LNCaP clone FGC (cell line): ENCODE measurements at regions not wholly inside any gene's neighbourhood (a gene's known extent, or its start where the extent isn't known, plus 50 kb on each side); places are given as distances from the start of the nearest gene placed in this dataset.

ENCODE experiments used
- DNase-seq: peaks from one replicate; pipeline ENCODE4 v3.0.0-alpha.2; 2011; ENCODE audit warnings: low read depth
- H3K4me3 ChIP-seq: 2 replicates; pipeline ENCODE4 v1.5.1; 2011; ENCODE audit warnings: mild to moderate bottlenecking, low read depth, low read length, control low read depth
- TF ChIP-seq, protein P1 (sequence below): IDR thresholded peaks from 2 replicates; pipeline ENCODE4 v1.5.1; 2012; ENCODE audit warnings: mild to moderate bottlenecking; ENCODE audit not compliant: control insufficient read depth, insufficient read depth; ENCODE audit errors: extremely low read depth

DNA sequence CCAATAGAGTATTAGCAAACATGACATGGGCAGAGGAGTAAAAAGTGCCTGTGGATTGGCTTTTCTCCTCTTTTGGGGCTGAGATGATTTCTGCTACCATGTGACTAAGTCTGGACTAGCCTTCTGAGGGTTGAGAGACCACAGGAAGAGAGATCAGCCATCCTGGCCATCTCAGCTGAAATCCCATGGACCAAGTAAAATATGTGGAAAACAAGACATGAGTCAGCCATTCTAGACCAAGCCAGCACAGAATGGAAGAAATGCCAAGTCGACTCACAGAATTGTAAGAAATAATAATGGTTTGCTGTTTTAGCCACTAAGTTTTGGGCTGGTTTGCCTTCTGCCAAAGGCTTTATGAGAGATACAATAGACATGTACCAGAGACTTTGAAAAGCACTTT lies 377.8 kb downstream of the CHSY3 start:
- TF ChIP-seq, protein P1, sequence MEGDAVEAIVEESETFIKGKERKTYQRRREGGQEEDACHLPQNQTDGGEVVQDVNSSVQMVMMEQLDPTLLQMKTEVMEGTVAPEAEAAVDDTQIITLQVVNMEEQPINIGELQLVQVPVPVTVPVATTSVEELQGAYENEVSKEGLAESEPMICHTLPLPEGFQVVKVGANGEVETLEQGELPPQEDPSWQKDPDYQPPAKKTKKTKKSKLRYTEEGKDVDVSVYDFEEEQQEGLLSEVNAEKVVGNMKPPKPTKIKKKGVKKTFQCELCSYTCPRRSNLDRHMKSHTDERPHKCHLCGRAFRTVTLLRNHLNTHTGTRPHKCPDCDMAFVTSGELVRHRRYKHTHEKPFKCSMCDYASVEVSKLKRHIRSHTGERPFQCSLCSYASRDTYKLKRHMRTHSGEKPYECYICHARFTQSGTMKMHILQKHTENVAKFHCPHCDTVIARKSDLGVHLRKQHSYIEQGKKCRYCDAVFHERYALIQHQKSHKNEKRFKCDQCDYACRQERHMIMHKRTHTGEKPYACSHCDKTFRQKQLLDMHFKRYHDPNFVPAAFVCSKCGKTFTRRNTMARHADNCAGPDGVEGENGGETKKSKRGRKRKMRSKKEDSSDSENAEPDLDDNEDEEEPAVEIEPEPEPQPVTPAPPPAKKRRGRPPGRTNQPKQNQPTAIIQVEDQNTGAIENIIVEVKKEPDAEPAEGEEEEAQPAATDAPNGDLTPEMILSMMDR: no peak
- no peak overlapping the region for H3K4me3 ChIP-seq
- DNase-seq: no peak

- TF ChIP-seq, protein P1: no peak
- no peak for DNase-seq
- no peak overlapping the region for H3K4me3 ChIP-seq
Observed at GRCh38 chr5:130280528-130281217, 376.4 kb downstream of the CHSY3 start.

DNA sequence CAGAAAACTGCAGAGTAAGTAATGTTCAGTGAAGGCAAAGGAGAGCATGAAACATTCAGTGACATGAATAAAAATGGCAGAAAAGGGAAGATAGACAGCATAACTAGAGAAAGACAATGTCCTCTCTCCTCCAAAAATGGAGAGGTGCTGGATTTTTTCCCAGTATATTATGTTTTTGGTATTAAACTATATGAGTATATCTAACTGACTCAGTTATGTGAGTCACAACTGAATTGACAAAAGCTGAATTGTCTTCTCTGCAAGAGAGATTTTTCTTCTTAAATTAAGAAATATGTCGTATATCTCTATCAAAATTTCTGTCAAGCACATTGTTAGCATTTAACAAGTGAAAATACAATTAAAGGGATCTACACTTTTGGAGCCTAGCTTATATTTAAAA lies 375.1 kb downstream of the CHSY3 start:
- no peak for DNase-seq
- no peak overlapping the region for H3K4me3 ChIP-seq
- TF ChIP-seq, protein P1: no peak

DNA sequence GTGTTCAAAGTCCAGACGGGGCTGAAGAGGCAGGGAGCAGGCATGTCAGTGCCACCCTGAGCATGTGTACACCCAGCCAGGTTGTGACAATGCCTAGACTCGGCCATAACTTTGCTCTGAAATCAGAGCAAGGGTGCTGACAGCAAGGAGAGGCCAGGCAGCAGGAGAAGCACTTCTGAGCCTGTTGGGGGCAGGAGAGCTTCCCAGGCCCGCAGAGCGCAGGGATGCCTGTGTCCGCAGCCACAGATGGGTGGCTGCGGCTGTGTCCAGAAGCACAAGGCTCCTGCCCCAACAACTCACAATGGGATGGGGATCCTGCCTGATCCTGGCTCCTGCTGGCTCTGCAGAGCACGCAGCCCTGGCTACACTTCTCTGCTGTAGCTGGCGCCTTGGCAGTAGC lies 373.9 kb downstream of the CHSY3 start:
- DNase-seq: no peak
- no peak overlapping the region for H3K4me3 ChIP-seq
- TF ChIP-seq, protein P1: no peak

- TF ChIP-seq, protein P1: no peak
- H3K4me3 ChIP-seq: no peak overlapping the region
- DNase-seq: no peak
Observed at GRCh38 chr5:130277522-130277921, 373.3 kb downstream of the CHSY3 start.

DNA sequence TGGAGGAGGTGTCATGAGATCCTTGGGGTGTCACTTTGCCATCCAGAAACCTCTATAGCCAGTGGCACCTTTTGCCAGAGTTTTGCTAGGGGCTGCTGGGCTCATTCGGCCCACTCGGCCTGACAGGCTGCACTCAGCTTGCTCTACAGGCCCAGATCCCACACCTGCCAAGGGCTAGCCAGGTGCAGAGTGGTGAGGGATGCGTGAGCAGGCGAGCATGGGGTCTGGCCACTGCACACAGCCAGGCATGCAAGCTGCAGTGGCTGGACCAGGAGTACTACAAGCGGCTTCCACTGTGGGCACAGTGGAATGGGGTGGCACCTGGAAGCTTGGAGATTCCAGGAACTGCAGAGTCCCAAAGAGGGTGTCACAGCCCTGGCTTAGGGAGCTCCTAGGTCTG lies 372.7 kb downstream of the CHSY3 start:
- no peak overlapping the region for H3K4me3 ChIP-seq
- no peak for DNase-seq
- TF ChIP-seq, protein P1: no peak

GRCh38 chr5:130272837-130273236 lies 368.6 kb downstream of the CHSY3 start:
- H3K4me3 ChIP-seq: no peak overlapping the region
- TF ChIP-seq, protein P1: no peak
- DNase-seq: no peak
